NB4 (cell line): ENCODE measurements at regions not wholly inside any gene's neighbourhood (a gene's known extent, or its start where the extent isn't known, plus 50 kb on each side); places are given as distances from the start of the nearest gene placed in this dataset.
"Not testable (repeated sequence)": the region's sequence is repeated elsewhere in the genome, so short reads cannot be mapped to it uniquely, and the experiment has no call there.

Source experiments
- DNase-seq: peaks from one replicate; pipeline ENCODE4 v3.0.0; 2010; ENCODE audit warnings: low read depth
- H3K4me3 ChIP-seq: one replicate; pipeline ENCODE4 v1.5.1; 2011; ENCODE audit warnings: mild to moderate bottlenecking, low read depth, low read length, moderate library complexity
- CTCF ChIP-seq: IDR thresholded peaks from one replicate; pipeline ENCODE4 v1.5.1; 2012; ENCODE audit warnings: low read depth, low read length
- MAX ChIP-seq: IDR thresholded peaks from 2 replicates; pipeline ENCODE4 v1.6.1; 2011; ENCODE audit warnings: low read depth, low read length
- MYC ChIP-seq: IDR thresholded peaks from 2 replicates; pipeline ENCODE4 v1.6.1; 2011; ENCODE audit warnings: low read depth, low read length
- POLR2A ChIP-seq: IDR thresholded peaks from 2 replicates; pipeline ENCODE4 v1.6.1; 2011; ENCODE audit warnings: mild to moderate bottlenecking; ENCODE audit not compliant: insufficient read length; ENCODE audit errors: extremely low read depth

- TF ChIP-seq MYC = no peak
- DNase-seq = no peak
Measured at GRCh38 chr13:78540058-78540457, 63.3 kb downstream of the POU4F1 start.

GRCh38 chr13:78526044-78526443 lies 77.3 kb downstream of the POU4F1 start:
- not testable (repeated sequence) for DNase-seq

More at GRCh38 chr13:78540058-78540457, 63.3 kb downstream of the POU4F1 start:
- H3K4me3 ChIP-seq = no peak overlapping the region

GRCh38 chr13:78524936-78525335 lies 78.4 kb downstream of the POU4F1 start:
- no peak for DNase-seq
- TF ChIP-seq MAX (no peak), POLR2A (no peak), MYC (no peak), CTCF (no peak)
- no peak overlapping the region for H3K4me3 ChIP-seq

More at GRCh38 chr13:78526044-78526443, 77.3 kb downstream of the POU4F1 start:
- H3K4me3 ChIP-seq = not testable (repeated sequence)

- TF ChIP-seq MYC (no peak), CTCF (no peak), POLR2A (no peak), MAX (no peak)
- H3K4me3 ChIP-seq = no peak overlapping the region
- DNase-seq = no peak
Measured at GRCh38 chr13:78521091-78521490, 82.3 kb downstream of the POU4F1 start.

- no peak overlapping the region for H3K4me3 ChIP-seq
- no peak for DNase-seq
- no peak for TF ChIP-seq CTCF
- TF ChIP-seq MAX = no peak
- no peak for TF ChIP-seq POLR2A
- TF ChIP-seq MYC = no peak
Measured at GRCh38 chr13:78520425-78520824, 82.9 kb downstream of the POU4F1 start.

- DNase-seq, H3K4me3 ChIP-seq: not testable (repeated sequence)
Measured at GRCh38 chr13:78518482-78518881, 84.9 kb downstream of the POU4F1 start.

- DNase-seq = no peak
- no peak overlapping the region for H3K4me3 ChIP-seq
- no peak for TF ChIP-seq CTCF
- TF ChIP-seq MYC = no peak
- no peak for TF ChIP-seq MAX
- no peak for TF ChIP-seq POLR2A
Measured at GRCh38 chr13:78499802-78500201, 103.5 kb downstream of the POU4F1 start.
